ENCODE measurements at regions not wholly inside any gene's neighbourhood (a gene's known extent, or its start where the extent isn't known, plus 50 kb on each side); places are given as distances from the start of the nearest gene placed in this dataset.

- Histone ChIP-seq H3K4me3 (ENCODE audit: low read length) (no peak overlapping the region), H3K27me3 (ENCODE audit: insufficient read depth, low read depth, low read length) (no peaks in the 10 kb centered on the region), H4K20me1 (ENCODE audit: insufficient read depth) (no peaks in the 10 kb centered on the region), H3K36me3 (ENCODE audit: insufficient read depth, low read length) (no peaks in the 10 kb centered on the region), H3K9me2 (ENCODE audit: insufficient read depth, low read length) (no peaks in the 10 kb centered on the region), H3K79me2 (replicated peaks; ENCODE audit: insufficient read depth, low read length) (no peaks in the 10 kb centered on the region), H3K9ac (ENCODE audit: low read length) (no peak overlapping the region), H3K4me2 (ENCODE audit: low read length) (no peak overlapping the region), H2AFZ (ENCODE audit: low read depth, low read length) (no peak overlapping the region), H3K27ac (ENCODE audit: low read length) (no peak overlapping the region), H3K9me3 (ENCODE audit: low read length) (peaks cover 13% of the 10 kb centered on the region), H3F3A (ENCODE audit: insufficient read depth, low read length, poor library complexity, severe bottlenecking) (no peaks in the 10 kb centered on the region)
- TF ChIP-seq RAD21 (conservative IDR thresholded peaks at IDR 0.05): no peak
- TF ChIP-seq, protein P1, sequence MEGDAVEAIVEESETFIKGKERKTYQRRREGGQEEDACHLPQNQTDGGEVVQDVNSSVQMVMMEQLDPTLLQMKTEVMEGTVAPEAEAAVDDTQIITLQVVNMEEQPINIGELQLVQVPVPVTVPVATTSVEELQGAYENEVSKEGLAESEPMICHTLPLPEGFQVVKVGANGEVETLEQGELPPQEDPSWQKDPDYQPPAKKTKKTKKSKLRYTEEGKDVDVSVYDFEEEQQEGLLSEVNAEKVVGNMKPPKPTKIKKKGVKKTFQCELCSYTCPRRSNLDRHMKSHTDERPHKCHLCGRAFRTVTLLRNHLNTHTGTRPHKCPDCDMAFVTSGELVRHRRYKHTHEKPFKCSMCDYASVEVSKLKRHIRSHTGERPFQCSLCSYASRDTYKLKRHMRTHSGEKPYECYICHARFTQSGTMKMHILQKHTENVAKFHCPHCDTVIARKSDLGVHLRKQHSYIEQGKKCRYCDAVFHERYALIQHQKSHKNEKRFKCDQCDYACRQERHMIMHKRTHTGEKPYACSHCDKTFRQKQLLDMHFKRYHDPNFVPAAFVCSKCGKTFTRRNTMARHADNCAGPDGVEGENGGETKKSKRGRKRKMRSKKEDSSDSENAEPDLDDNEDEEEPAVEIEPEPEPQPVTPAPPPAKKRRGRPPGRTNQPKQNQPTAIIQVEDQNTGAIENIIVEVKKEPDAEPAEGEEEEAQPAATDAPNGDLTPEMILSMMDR (IDR thresholded peaks at IDR 0.05; ENCODE audit: poor library complexity, severe bottlenecking): no peak
- TF ChIP-seq POLR2AphosphoS5 (IDR thresholded peaks at IDR 0.05): no peak
- TF ChIP-seq TAF1 (IDR thresholded peaks at IDR 0.05; ENCODE audit: low read depth): no peak
- TF ChIP-seq SMC3 (conservative IDR thresholded peaks at IDR 0.05; ENCODE audit: poor library complexity): no peak
- no peak for TF ChIP-seq EZH2 (IDR thresholded peaks at IDR 0.05; ENCODE audit: borderline replicate concordance, insufficient read depth, low read length, poor library complexity, severe bottlenecking)
- no peak for TF ChIP-seq REST (IDR thresholded peaks at IDR 0.05; ENCODE audit: borderline replicate concordance)
- no peak for TF ChIP-seq MXI1 (conservative IDR thresholded peaks at IDR 0.05; ENCODE audit: poor library complexity, severe bottlenecking)
- TF ChIP-seq EP300 (conservative IDR thresholded peaks at IDR 0.05; ENCODE audit: poor library complexity, severe bottlenecking): no peak
Measured at GRCh38 chr7:4549681-4550080, 132.4 kb upstream of the FOXK1 start.

DNA sequence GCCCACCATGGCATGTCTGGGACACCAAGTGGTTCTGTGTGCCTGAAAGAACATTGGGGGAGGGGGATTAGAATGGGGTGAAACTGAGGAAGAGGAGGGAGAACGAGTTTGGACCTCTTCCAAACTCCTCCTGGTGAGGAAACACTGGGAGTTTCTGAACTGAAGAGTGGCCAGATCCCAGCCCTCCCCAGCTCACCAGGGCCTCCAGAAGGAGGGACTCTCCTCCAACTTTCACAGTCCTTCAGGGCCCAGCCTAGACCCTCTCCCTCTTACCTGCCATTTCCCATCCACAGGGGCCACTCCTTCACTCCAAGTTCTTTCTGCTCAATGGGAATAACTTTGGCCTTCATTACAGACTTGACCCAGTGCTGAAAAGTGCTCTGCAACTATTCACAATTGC lies 132.0 kb upstream of the FOXK1 start:
- no peak overlapping the region for H3K4me3 ChIP-seq (ENCODE audit: low read length)
- no peak overlapping the region for H3K4me2 ChIP-seq (ENCODE audit: low read length)
- no peaks in the 10 kb centered on the region for H3K9me2 ChIP-seq (ENCODE audit: insufficient read depth, low read length)
- no peaks in the 10 kb centered on the region for H3K36me3 ChIP-seq (ENCODE audit: insufficient read depth, low read length)
- H3K27me3 ChIP-seq (ENCODE audit: insufficient read depth, low read depth, low read length): no peaks in the 10 kb centered on the region
- no peak overlapping the region for H3K9ac ChIP-seq (ENCODE audit: low read length)
- H2AFZ ChIP-seq (ENCODE audit: low read depth, low read length): no peak overlapping the region
- H3K79me2 ChIP-seq (replicated peaks; ENCODE audit: insufficient read depth, low read length): no peaks in the 10 kb centered on the region
- peaks cover 13% of the 10 kb centered on the region for H3K9me3 ChIP-seq (ENCODE audit: low read length)
- TF ChIP-seq POLR2AphosphoS5 (IDR thresholded peaks at IDR 0.05) (no peak), MXI1 (conservative IDR thresholded peaks at IDR 0.05; ENCODE audit: poor library complexity, severe bottlenecking) (no peak), SMC3 (conservative IDR thresholded peaks at IDR 0.05; ENCODE audit: poor library complexity) (no peak), EZH2 (IDR thresholded peaks at IDR 0.05; ENCODE audit: borderline replicate concordance, insufficient read depth, low read length, poor library complexity, severe bottlenecking) (no peak), TAF1 (IDR thresholded peaks at IDR 0.05; ENCODE audit: low read depth) (no peak), REST (IDR thresholded peaks at IDR 0.05; ENCODE audit: borderline replicate concordance) (no peak), RAD21 (conservative IDR thresholded peaks at IDR 0.05) (no peak), EP300 (conservative IDR thresholded peaks at IDR 0.05; ENCODE audit: poor library complexity, severe bottlenecking) (no peak)
- TF ChIP-seq, protein P1 (IDR thresholded peaks at IDR 0.05; ENCODE audit: poor library complexity, severe bottlenecking): no peak
- H4K20me1 ChIP-seq (ENCODE audit: insufficient read depth): no peaks in the 10 kb centered on the region
- H3F3A ChIP-seq (ENCODE audit: insufficient read depth, low read length, poor library complexity, severe bottlenecking): no peaks in the 10 kb centered on the region
- no peak overlapping the region for H3K27ac ChIP-seq (ENCODE audit: low read length)

Measured in neural cell (in vitro differentiated cells).